Astrocyte (in vitro differentiated cells and primary cell): ENCODE measurements at regions not wholly inside any gene's neighbourhood (a gene's known extent, or its start where the extent isn't known, plus 50 kb on each side); places are given as distances from the start of the nearest gene placed in this dataset.
"Not testable (repeated sequence)": the region's sequence is repeated elsewhere in the genome, so short reads cannot be mapped to it uniquely, and the experiment has no call there.

ENCODE experiments used
- EZH2 ChIP-seq: IDR thresholded peaks from 2 replicates; pipeline ENCODE4 v1.6.1; 2012; ENCODE audit warnings: mild to moderate bottlenecking, low read length, inconsistent platforms; ENCODE audit not compliant: insufficient read depth
- TF ChIP-seq, protein P1 (sequence below): IDR thresholded peaks from 2 replicates; pipeline ENCODE4 v1.5.1; 2011; ENCODE audit warnings: low read depth, mild to moderate bottlenecking, inconsistent platforms, low read length, moderate library complexity; ENCODE audit not compliant: insufficient read depth

DNA sequence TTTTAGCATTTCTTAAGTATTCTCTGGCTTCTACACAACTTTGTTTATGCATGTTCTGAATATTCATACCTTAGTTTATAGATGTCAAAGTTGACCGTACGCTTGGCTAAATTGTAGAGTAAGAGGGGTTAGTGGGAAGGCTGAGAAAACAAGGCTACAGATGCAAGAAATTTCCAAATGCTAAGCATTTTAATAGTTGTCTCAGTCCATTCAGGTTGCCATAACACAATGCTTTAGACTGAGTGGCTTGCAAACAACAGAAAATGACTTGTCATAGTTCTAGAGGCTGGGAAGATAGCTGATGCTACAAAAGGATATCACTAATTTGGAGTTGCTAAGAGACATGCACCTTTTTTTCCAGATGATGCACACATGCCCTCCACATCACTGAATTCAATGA is 53.0 kb upstream of the C1QTNF3 start:
- TF ChIP-seq, protein P1, sequence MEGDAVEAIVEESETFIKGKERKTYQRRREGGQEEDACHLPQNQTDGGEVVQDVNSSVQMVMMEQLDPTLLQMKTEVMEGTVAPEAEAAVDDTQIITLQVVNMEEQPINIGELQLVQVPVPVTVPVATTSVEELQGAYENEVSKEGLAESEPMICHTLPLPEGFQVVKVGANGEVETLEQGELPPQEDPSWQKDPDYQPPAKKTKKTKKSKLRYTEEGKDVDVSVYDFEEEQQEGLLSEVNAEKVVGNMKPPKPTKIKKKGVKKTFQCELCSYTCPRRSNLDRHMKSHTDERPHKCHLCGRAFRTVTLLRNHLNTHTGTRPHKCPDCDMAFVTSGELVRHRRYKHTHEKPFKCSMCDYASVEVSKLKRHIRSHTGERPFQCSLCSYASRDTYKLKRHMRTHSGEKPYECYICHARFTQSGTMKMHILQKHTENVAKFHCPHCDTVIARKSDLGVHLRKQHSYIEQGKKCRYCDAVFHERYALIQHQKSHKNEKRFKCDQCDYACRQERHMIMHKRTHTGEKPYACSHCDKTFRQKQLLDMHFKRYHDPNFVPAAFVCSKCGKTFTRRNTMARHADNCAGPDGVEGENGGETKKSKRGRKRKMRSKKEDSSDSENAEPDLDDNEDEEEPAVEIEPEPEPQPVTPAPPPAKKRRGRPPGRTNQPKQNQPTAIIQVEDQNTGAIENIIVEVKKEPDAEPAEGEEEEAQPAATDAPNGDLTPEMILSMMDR: not testable (repeated sequence)
- not testable (repeated sequence) for TF ChIP-seq EZH2
